Esophagus squamous epithelium (tissue), 5 donors: ENCODE measurements at regions not wholly inside any gene's neighbourhood (a gene's known extent, or its start where the extent isn't known, plus 50 kb on each side); places are given as distances from the start of the nearest gene placed in this dataset.

Source experiments
- DNase-seq: peaks from one replicate; lab custom pipeline; 2025; lab: John Stamatoyannopoulos, UW
- H3K27ac ChIP-seq, 4 donors: fragments of 200-600 bp; sonication (generic); one replicate each; pipeline ENCODE4 v1.5.1; 2016 to 2019; ENCODE audit warnings: mild to moderate bottlenecking in 1 of 4
- H3K27me3 ChIP-seq, 4 donors: fragments of 200-600 bp; sonication (generic); 1 replicate in 3 of 4; 2 replicates in 1 of 4; pipeline versions ENCODE4 v1.5.1 to v1.6.0; 2017 to 2021; ENCODE audit warnings: antibody characterized with exemption in 1 of 4
- H3K36me3 ChIP-seq, 3 donors: fragments of 200-600 bp; sonication (generic); one replicate each; pipeline ENCODE4 v1.5.1; 2016 to 2019
- H3K4me1 ChIP-seq, 3 donors: fragments of 200-600 bp; sonication (generic); one replicate each; pipeline ENCODE4 v1.5.1; 2017 to 2019
- H3K4me3 ChIP-seq, 4 donors: fragments of 200-600 bp; sonication (generic); 1 replicate in 3 of 4; 2 replicates in 1 of 4; pipeline ENCODE4 v1.5.1; 2016 to 2019; ENCODE audit warnings: mild to moderate bottlenecking in 2 of 4, moderate library complexity in 1 of 4
- H3K9me3 ChIP-seq, 3 donors: fragments of 200-600 bp; sonication (generic); one replicate each; pipeline ENCODE4 v1.5.1; 2016 to 2019
- CTCF ChIP-seq, 6 experiments: fragments of 450-650 bp in 4 of 6; fragments of 200-600 bp in 2 of 6; sonication (generic) in 2 of 6; IDR thresholded peaks; one replicate each; pipeline ENCODE4 v1.5.1; 2016 to 2019; ENCODE audit warnings: antibody characterized with exemption in 6 of 6, mild to moderate bottlenecking in 4 of 6, moderate library complexity in 4 of 6
- POLR2A ChIP-seq, 4 donors: fragments of 450-650 bp; IDR thresholded peaks; one replicate each; pipeline ENCODE4 v1.6.1; 2017; ENCODE audit warnings: antibody characterized with exemption in 4 of 4, mild to moderate bottlenecking in 4 of 4, moderate library complexity in 3 of 4
- WGBS, 2 donors: methylation state at CpG; one replicate each; pipeline ENCODE4 v1.1.5; 2018; 5-methylcytosine and 5-hydroxymethylcytosine counted together
- intact Hi-C: fragments of 100-400 bp; cut with DNase I; formaldehyde crosslinking; loops from one replicate; pipeline ENCODE4 v1.15.0; 2022
- donor health status: DM: yes; HTN: yes; CAD: no.

DNA sequence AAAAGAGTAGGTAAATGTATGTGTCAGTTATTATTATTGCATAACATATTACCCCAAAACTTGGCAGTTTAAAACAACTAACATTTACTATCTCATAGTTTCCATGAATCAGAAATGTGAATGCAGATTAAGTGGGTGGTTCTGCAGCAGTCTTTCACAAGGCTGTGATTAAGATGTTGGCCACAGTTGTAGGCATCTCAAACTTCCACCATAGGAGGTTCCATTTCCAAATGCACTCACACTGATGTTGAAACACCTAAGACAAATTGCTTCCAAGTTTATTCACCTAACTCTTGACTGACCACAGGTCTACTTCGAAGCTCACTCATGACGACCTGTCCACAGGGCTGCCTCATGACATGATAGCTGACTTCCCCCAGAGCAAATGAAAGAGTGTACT, 360.8 kb downstream of the GRB14 start:
- H3K9me3 ChIP-seq = no peaks in the 10 kb centered on the region
- H3K4me1 ChIP-seq = no peaks in the 10 kb centered on the region
- no peak for DNase-seq
- H3K36me3 ChIP-seq = no peaks in the 10 kb centered on the region
- TF ChIP-seq CTCF (IDR thresholded peaks at IDR 0.05) = no peak
- no peaks in the 10 kb centered on the region for H3K27me3 ChIP-seq
- no peak overlapping the region for H3K4me3 ChIP-seq
- intact Hi-C loops = no loop called here
- H3K27ac ChIP-seq = no peak overlapping the region
- 58 to 94% methylated on average over 2 of the region's 2 CpGs for WGBS, 2 donors

DNA sequence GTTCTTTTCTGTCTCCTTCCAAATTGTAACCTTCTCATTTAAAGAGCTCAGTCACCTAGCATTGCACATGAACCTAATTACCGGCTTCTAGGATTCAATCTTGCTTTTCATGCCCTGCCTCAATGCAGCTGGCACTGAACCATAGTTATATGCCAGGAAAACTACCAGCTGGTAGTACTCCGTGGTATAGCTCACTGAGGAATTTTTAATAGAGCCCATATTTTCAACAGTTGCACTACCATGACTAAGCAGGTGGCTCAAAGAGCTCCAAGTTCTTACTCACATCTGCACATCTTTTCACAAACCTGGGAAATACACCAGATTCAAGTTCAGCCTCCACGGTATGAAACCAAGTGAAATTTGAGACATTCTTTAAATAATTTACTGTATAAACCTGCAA, 363.5 kb downstream of the GRB14 start:
- TF ChIP-seq CTCF (IDR thresholded peaks at IDR 0.05) (no peak), POLR2A (IDR thresholded peaks at IDR 0.05) (no peak)
- 28 to 32% methylated on average over 3 of the region's 3 CpGs for WGBS, 2 donors
- Histone ChIP-seq H3K4me1 (no peaks in the 10 kb centered on the region), H3K27ac (no peak overlapping the region), H3K9me3 (no peaks in the 10 kb centered on the region), H3K36me3 (no peaks in the 10 kb centered on the region), H3K27me3 (no peaks in the 10 kb centered on the region), H3K4me3 (no peak overlapping the region)
- no peak for DNase-seq
- intact Hi-C loops = no loop called here

DNA sequence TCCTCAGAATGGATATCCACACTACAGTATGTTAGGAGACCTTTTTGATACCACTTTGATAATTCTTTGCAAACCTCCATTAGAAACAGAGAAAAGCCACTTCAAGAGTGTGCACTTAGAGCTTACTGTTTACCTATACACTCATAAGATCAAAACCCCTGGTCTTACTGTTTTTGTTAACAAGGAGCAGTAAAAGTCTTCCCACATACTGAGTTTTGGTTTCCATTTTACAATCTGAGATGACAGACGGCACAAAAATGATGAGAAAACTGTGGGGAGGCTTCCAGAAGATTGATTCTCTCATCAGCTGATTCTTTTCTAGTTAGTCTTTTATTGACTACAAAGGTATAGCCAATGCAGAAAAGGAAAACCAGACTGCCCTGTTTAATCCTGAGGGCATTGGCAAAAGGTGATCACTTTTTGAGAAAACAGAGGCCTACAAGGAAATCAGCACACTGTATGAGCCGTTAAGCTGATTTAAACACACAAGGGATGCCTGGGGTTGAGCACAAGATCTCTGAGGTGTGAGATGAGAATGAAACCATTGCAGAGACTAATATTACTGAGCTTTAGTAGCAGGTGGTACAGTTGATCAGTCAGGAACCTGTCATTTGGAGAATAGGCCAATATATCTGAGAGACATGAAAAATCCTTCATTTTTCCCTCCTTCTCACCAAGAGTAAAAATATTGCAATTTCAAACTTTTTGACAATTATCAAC, 368.6 kb downstream of the GRB14 start:
- TF ChIP-seq POLR2A (IDR thresholded peaks at IDR 0.05) (no peak), CTCF (IDR thresholded peaks at IDR 0.05) (no peak)
- H3K4me3 ChIP-seq = no peak overlapping the region
- no peaks in the 10 kb centered on the region for H3K9me3 ChIP-seq
- intact Hi-C loops = no loop called here
- DNase-seq = no peak
- H3K27ac ChIP-seq = no peak overlapping the region
- WGBS, 2 donors = 49 to 51% methylated on average over 2 of the region's 2 CpGs
- H3K36me3 ChIP-seq = no peaks in the 10 kb centered on the region
- no peaks in the 10 kb centered on the region for H3K27me3 ChIP-seq
- no peaks in the 10 kb centered on the region for H3K4me1 ChIP-seq

DNA sequence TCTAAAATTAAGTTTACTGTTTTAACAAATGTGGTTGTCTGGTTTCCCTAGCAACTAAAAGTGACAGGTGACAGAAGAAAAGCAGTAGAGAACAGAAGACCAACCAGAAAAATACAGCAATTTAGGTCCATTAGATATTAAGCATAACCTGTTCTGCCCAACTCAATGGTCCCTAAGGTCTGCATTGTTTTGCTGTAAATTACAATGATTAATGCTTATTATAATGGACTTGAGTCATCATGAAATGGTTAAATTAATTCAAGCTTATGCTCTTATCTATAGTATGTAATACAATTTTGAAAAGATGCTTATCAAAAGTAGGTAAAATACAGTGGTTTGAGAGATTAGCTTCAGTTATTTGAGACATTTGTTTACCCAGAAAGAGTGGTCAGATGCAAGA, 378.0 kb downstream of the GRB14 start:
- H3K27ac ChIP-seq = no peak overlapping the region
- intact Hi-C loops = no loop called here
- H3K4me3 ChIP-seq = no peak overlapping the region
- no peaks in the 10 kb centered on the region for H3K9me3 ChIP-seq
- no peak for TF ChIP-seq CTCF (IDR thresholded peaks at IDR 0.05)
- no peak for TF ChIP-seq POLR2A (IDR thresholded peaks at IDR 0.05)
- no peaks in the 10 kb centered on the region for H3K27me3 ChIP-seq
- no peaks in the 10 kb centered on the region for H3K4me1 ChIP-seq
- no peaks in the 10 kb centered on the region for H3K36me3 ChIP-seq
- DNase-seq = no peak

DNA sequence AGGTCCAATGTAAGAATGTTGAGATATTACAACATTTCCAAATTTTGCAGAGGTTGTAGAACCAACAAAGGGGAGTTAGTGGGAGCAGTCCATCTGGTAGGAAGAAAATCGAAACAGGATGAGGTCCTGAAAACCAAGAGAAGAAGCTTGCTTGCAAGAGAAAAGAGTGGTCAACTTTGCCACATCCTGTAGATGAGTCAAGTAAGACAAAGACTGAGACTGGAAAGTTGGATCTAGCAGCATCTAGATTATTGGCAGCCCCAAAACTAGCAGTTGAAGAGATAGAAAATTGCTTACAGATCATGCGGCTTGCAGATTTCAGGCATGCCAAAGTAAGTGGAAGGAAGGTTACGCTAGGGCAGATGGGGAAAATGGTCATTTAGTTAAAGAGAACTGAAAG, 378.9 kb downstream of the GRB14 start:
- H3K9me3 ChIP-seq = no peaks in the 10 kb centered on the region
- no peak for DNase-seq
- no peaks in the 10 kb centered on the region for H3K36me3 ChIP-seq
- H3K4me3 ChIP-seq = no peak overlapping the region
- H3K27ac ChIP-seq = no peak overlapping the region
- no peaks in the 10 kb centered on the region for H3K27me3 ChIP-seq
- 74 to 80% methylated on average over 3 of the region's 3 CpGs for WGBS, 2 donors
- no peaks in the 10 kb centered on the region for H3K4me1 ChIP-seq
- TF ChIP-seq CTCF (IDR thresholded peaks at IDR 0.05) (no peak), POLR2A (IDR thresholded peaks at IDR 0.05) (no peak)
- intact Hi-C loops = no loop called here
